Gastrocnemius medialis (tissue), 4 donors: ENCODE measurements at regions not wholly inside any gene's neighbourhood (a gene's known extent, or its start where the extent isn't known, plus 50 kb on each side); places are given as distances from the start of the nearest gene placed in this dataset.

Source experiments
- CTCF ChIP-seq, 5 experiments: fragments of 450-650 bp in 3 of 5; fragments of 200-600 bp in 2 of 5; sonication (generic) in 2 of 5; IDR thresholded peaks in 4 of 5; conservative IDR thresholded peaks in 1 of 5; 1 replicate in 4 of 5; 2 replicates in 1 of 5; pipeline ENCODE4 v1.5.1; 2016 to 2019; ENCODE audit warnings: antibody characterized with exemption in 5 of 5, mild to moderate bottlenecking in 3 of 5, moderate library complexity in 3 of 5
- POLR2A ChIP-seq, 2 donors: fragments of 450-650 bp; IDR thresholded peaks; one replicate each; pipeline ENCODE4 v1.6.1; 2017; ENCODE audit warnings: antibody characterized with exemption in 2 of 2, mild to moderate bottlenecking in 2 of 2, moderate library complexity in 2 of 2

GRCh38 chr22:47379037-47379436 is 616.6 kb downstream of the TBC1D22A start:
- no peak for TF ChIP-seq CTCF (IDR thresholded peaks at IDR 0.05 in 4 of 5, conservative IDR thresholded peaks at IDR 0.05 in 1 of 5)
- no peak for TF ChIP-seq POLR2A (IDR thresholded peaks at IDR 0.05)
